GM12891 (cell line): ENCODE measurements at regions not wholly inside any gene's neighbourhood (a gene's known extent, or its start where the extent isn't known, plus 50 kb on each side); places are given as distances from the start of the nearest gene placed in this dataset.

ENCODE experiments used
- DNase-seq: peaks from one replicate; pipeline ENCODE4 v3.0.0; 2011; ENCODE audit warnings: low spot score; ENCODE audit not compliant: insufficient read length
- FAIRE-seq: peaks from 2 replicates; lab custom pipeline; 2011; peaks lifted over from hg19 to GRCh38; lab: Jason Lieb, UNC
- PAX5 ChIP-seq: IDR thresholded peaks from 2 replicates; pipeline ENCODE4 v1.6.1; 2011; ENCODE audit warnings: low read length, moderate library complexity, mild to moderate bottlenecking; ENCODE audit not compliant: insufficient read depth, severe bottlenecking
- POLR2A ChIP-seq: IDR thresholded peaks from 2 replicates; pipeline ENCODE4 v1.6.1; 2011; ENCODE audit warnings: low read depth, low read length, control low read depth
- POLR2AphosphoS5 ChIP-seq: IDR thresholded peaks from 2 replicates; pipeline ENCODE4 v1.6.1; 2011; ENCODE audit warnings: low read depth, low read length, control low read depth
- POU2F2 ChIP-seq: IDR thresholded peaks from 2 replicates; pipeline ENCODE4 v1.6.1; 2011; ENCODE audit warnings: low read depth, mild to moderate bottlenecking, control low read depth, low read length, moderate library complexity
- SPI1 ChIP-seq: IDR thresholded peaks from 2 replicates; pipeline ENCODE4 v1.6.1; 2011; ENCODE audit warnings: low read depth, low read length, control low read depth
- TAF1 ChIP-seq: IDR thresholded peaks from 2 replicates; pipeline ENCODE4 v1.6.1; 2011; ENCODE audit warnings: low read depth, low read length, control low read depth

DNA sequence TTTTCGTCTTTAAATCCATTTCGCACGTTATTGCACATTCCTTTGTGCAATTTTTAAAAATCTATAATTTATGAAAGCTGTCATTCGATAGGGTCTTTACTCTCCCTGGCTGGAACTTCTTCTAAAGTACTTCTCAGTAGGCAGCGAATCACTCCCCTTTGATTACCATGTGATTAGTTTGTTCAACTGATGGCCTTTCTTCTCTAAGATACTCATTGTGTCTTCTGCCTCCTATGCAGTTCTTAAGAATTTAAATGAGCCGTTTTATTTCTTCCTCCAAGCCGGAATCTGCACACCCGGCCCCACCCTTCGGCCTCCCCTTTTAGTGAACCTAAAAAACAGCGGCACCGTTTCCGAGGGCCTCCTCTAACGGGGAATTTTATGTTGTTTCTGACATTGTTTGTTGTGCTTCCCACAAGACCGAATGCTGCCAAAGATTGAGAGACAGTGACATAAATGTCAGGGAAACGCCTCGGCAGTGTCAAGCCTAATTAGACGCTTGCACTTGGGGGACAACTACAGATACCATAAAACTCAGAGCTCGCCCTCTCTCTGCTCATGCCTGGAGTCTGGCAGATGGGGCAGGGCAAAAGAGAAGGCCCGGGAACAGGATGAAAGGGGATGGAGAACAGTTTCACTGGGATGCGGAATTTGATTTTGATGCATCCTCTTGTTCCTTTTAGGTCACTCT is 255.3 kb downstream of the BCL11A start:
- TF ChIP-seq PAX5 (no peak), TAF1 (no peak), POLR2AphosphoS5 (no peak), POU2F2 (no peak), POLR2A (no peak)
- no peak for DNase-seq
- FAIRE-seq, result no peak

DNA sequence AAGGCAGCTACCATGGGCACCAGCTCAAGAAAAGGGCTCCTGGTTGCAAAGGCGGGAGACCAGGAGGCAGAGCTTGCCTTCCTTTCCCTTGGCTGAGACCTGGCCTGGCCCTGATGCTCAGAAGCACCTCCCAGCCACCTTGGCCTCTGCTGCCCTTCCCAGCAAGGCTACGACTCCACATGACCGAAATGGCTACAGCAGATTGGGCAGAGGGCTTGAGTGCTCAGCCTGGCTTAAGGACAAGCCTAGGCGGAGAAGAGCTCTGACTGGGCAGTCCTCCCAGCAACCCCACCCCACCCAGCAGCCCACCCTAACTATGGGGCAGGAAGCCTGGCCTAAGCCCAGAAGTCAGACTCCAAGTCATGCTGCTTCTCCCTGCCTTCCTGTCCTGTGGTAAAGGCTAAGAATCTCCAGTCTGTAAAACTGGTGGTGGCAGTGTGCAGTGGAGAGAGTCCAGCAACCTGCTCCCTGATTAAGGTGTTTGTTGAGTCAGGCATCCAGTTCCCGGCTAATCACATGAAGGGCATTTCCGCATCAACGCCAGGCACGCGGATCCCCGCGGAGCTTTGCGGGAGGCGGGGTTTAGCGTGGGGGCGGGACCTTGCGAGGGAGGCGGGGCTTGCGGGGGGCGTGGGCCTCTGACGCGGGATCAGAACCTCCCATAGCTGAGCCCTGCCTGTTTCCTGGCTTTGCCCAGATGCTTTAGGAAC is 256.0 kb downstream of the BCL11A start:
- DNase-seq (no peak), FAIRE-seq (no peak)
- TF ChIP-seq SPI1 (no peak), POLR2A (no peak), POU2F2 (no peak), TAF1 (no peak), PAX5 (no peak), POLR2AphosphoS5 (no peak)

- FAIRE-seq (no peak), DNase-seq (no peak)
- TF ChIP-seq POLR2AphosphoS5, result no peak
- TF ChIP-seq POU2F2, result no peak
- no peak for TF ChIP-seq TAF1
- TF ChIP-seq POLR2A, result no peak
- no peak for TF ChIP-seq SPI1
- no peak for TF ChIP-seq PAX5
Observed at GRCh38 chr2:60296219-60296955, 257.1 kb downstream of the BCL11A start.

GRCh38 chr2:60295636-60295962 is 257.9 kb downstream of the BCL11A start:
- TF ChIP-seq SPI1, result no peak
- TF ChIP-seq POLR2AphosphoS5, result no peak
- TF ChIP-seq POU2F2, result no peak
- TF ChIP-seq TAF1, result no peak
- TF ChIP-seq POLR2A, result no peak
- no peak for TF ChIP-seq PAX5
- FAIRE-seq (no peak), DNase-seq (no peak)

DNA sequence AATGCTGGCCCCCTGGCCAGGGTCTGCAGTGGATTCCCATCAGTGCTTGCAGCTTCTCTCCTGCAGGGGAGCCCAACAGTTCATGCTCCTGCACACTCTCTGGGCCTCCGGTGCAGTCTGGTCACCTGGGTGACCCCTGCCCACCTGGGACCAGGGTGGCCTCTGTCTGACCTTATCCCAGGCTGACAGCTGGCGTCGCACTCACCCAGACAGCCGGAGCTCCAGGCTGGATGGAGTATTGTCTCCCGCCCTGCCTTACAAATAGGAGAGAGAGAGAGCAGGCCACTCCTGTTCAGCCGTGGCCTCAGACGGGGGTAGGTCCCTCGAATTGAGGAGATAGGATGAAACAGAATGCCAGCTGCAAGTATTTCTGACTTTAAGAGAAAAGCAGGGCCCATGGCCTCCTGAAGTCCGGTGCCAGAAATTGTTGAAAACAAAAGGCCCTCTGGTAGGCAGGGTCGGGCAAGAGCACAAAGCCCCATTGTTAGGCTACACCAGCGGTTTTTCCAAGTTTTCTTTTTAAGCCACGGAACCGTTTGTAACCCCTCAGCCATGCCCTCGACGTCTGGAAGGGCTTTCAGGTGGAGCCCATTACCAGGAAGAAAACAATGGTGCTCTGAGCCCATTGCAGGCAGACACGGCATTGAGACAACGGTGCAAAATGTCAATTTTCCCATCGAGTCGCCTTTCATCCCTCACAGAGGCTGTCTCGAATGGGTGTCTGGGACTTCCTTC is 258.4 kb downstream of the BCL11A start:
- DNase-seq, result no peak
- no peak for TF ChIP-seq SPI1
- TF ChIP-seq POLR2A, result no peak
- TF ChIP-seq TAF1, result no peak
- no peak for TF ChIP-seq POU2F2
- TF ChIP-seq POLR2AphosphoS5, result no peak
- TF ChIP-seq PAX5, result no peak
- no peak for FAIRE-seq

- no peak for TF ChIP-seq PAX5
- no peak for TF ChIP-seq POLR2AphosphoS5
- no peak for TF ChIP-seq SPI1
- TF ChIP-seq TAF1, result no peak
- TF ChIP-seq POU2F2, result no peak
- TF ChIP-seq POLR2A, result no peak
- FAIRE-seq (no peak), DNase-seq (no peak)
Observed at GRCh38 chr2:60292242-60292641, 261.2 kb downstream of the BCL11A start.

DNA sequence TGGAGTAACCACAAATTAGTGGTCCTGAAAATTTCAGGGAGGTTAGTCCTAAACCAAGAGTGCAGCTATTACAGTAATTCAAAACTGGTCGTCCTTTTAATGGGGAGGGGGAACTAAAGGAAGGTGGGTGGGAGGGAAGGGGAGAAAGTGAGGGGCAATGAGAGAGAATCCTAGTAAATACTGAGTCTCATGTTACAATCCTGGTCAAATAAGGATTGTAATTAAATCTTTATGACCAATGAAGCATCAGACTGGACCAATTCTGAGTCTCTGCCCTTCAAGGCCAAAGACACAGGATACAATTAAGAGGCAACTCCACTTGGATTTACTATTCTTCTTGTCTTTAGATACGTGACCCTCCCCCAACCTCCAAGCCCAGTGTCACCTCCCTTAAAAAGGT is 262.9 kb downstream of the BCL11A start:
- FAIRE-seq (no peak), DNase-seq (no peak)
- TF ChIP-seq POLR2AphosphoS5 (no peak), TAF1 (no peak), POLR2A (no peak), PAX5 (no peak), POU2F2 (no peak), SPI1 (no peak)

- no peak for DNase-seq
- TF ChIP-seq TAF1 (no peak), SPI1 (no peak), POLR2A (no peak), POU2F2 (no peak)
- FAIRE-seq, result no peak
Observed at GRCh38 chr2:60285626-60286316, 267.7 kb downstream of the BCL11A start.

- FAIRE-seq (no peak), DNase-seq (no peak)
- TF ChIP-seq POLR2A, result no peak
- no peak for TF ChIP-seq POLR2AphosphoS5
- TF ChIP-seq POU2F2, result no peak
- no peak for TF ChIP-seq SPI1
- TF ChIP-seq PAX5, result no peak
- TF ChIP-seq TAF1, result no peak
Observed at GRCh38 chr2:60283626-60284025, 269.8 kb downstream of the BCL11A start.
